ENCODE measurements at regions not wholly inside any gene's neighbourhood (a gene's known extent, or its start where the extent isn't known, plus 50 kb on each side); places are given as distances from the start of the nearest gene placed in this dataset.
A peak's percentile ranks its signal among the peaks of the same experiment; 100 is the strongest.

DNA sequence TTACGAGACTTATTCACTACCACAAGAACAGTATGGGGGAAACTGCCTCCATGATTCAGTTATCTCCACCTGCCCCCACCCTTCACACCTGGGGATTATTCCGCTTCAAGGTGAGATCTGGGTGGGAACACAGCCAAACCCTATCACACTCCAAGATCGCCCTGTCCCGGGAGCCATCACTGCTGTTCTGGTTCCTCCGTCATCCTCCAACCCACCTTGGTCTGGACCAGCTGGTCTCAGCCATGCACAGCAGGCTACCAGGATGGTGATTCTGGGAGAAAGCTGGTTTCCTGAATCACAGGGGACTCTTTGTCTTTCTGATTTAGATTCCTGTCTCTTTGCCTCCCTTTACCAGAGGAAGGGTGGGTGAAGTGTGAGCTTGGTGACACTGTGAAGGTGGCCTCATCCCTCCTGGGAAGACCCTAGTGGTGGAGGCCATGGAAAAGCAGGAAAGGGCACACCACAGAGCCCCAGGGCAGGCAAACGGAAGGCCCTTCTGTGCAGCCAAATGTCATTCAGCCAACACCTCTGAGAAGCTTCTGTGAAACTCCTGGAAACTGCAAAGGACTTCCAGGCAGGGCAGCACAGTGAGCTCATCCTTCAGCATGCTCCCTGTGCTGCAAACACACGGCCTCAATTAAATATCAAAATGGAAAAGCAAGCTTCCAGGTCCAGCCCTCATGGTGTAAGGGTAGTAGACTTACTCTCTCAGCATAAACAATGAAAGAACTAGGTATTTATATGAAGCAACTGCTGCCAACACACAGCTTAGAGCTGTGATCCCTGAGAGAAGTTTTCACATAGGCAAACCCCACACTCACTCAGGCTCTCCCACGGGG lies 169.8 kb downstream of the ANKRD60 start:
- no peak for DNase-seq

GRCh38 chr20:58056921-58057686 lies 171.3 kb downstream of the ANKRD60 start:
- DNase-seq, result no peak

GRCh38 chr20:58056021-58056591 lies 172.3 kb downstream of the ANKRD60 start:
- no peak for DNase-seq

DNA sequence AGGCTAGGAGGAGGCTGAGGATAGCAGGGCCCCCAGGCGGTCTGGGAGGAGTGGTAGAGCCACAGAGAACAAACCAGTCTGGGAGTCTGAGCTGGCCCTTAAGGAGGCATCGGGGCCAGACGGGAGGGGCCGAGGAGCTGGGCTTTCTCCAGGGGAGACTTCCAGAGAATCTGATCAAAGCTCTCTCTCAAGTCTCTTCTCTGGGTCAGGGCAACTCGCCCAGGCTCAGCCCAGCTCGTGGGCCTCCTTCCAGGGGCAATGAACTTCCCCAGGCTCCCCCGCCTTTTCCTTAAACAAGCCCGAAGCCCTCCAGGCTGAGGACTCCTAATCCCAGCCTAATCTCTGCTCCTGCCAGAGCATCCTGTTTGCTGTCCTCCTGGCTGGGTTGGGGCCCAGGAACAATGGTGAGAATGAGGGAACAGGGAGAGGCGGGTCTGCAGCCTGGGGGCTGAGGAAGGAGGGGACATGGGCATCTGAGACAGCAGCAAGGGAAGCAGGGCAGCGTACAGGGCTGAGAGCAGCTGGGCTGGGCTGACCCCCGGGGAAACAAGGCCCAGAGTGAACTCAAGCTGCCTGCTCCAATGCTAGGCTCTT lies 173.6 kb downstream of the ANKRD60 start:
- peak; percentile 86 for DNase-seq

DNA sequence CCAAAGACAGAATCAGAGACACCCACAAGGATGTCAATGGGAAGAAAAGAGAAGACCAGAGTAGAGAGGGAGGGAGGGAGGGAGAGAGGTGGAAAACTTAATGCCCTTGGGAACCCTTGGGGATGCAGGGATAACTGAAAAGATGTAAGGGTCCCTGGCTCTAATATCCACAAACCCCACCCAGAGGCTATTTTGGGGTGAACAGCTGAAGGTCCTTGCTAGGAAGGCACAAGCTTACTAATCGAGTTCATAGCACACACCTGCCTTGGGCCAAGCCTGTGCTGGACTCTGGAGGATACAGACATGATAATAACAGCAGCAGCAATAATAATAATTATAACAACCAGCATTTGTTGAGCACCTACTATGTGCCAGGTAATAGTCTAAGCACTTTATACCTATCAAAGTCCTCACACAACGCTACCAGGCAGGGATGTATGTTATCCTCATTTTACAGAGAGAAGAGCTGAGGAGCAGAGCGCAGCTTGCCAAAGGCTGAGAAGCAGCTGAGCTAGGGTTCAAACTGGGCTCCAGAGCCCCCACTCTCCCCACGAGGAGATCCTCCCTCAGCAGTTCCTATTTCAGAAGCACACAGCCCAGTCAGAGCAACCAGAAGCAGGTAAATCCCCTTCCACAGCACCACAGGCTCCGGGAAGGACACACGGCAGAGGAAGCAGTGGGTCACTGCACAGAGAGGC lies 174.2 kb downstream of the ANKRD60 start:
- no peak for DNase-seq

DNA sequence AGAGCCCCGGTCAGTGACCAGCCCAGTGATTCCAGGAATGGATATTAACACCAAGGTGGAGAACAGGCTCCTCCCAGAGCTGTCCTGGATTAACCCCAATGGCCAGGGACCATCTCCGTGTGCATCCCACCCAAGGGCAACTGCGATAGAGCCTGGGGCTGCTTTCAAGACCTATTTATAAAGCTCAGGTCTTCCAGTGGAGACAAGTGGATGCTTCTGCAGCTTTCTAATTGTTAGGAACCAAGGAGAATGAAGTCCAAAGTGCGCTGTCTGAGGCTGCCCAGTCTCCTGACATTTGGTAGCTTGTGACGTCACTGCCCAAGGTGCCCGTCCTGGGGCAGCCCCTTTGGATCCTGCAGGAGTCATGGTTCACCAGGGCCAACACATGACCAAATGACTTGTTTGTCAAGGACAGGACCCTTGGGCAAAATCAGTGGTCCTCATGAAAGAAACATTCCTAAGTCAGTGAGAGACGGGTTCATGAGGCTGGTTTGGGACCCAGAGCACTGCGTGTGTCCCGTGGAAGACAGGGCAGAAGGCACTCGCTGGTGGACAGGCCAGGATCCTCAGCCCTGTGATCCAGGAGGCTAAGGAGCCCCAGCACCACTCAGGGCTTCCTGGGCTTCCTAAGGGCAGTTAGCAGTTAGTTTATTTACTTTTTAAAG lies 174.9 kb downstream of the ANKRD60 start:
- DNase-seq, result no peak

DNA sequence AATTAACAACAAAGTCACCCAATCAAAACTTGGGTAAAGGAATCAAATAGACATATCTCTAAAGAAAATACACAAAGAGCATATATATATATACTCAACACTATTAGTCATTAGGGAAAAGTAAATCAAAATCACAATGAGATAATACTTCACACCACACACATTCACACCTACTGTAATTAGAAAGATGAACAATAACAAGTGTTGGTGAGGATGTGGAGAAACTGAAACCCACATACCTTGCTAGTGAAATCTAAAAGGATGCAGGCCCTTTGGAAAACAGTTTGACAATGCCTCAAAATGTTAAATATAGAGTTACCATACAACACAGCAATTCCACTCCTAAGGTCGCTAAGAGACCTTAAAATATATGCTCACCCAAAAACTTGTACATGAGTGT lies 177.1 kb downstream of the ANKRD60 start:
- no peak for DNase-seq

DNA sequence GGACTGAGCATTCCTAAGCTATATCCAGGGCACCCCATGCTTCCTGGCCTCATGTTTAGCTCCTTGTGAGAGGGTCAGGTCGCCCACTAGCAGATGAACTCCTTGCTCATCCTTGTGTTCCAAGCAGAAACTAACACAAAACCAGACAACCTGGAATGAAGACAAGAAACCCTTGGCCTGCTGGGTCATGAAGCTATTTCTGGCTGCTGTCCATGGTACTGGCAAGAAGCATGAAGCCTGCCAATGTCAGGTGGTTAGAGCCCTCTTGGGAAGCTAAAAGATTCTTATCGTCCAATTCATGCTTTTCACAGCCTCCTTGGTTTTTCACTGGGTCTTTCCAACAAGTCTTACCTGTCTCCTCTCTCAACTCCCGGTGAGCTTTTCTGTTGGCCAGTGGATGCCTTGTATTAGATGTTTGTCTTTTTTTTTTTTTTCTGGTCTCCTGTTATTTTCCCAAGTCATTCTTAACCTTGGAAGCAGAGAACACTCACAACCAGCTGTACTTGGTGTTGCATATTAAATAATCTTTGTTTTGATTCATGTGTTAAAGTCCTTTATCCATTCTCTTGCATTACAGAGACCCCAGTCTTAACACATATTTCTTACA lies 180.3 kb downstream of the ANKRD60 start:
- DNase-seq, result no peak

GRCh38 chr20:58046311-58046710 lies 182.1 kb downstream of the ANKRD60 start:
- DNase-seq, result no peak

GRCh38 chr20:58045579-58045978 lies 182.9 kb downstream of the ANKRD60 start:
- no peak for DNase-seq

DNA sequence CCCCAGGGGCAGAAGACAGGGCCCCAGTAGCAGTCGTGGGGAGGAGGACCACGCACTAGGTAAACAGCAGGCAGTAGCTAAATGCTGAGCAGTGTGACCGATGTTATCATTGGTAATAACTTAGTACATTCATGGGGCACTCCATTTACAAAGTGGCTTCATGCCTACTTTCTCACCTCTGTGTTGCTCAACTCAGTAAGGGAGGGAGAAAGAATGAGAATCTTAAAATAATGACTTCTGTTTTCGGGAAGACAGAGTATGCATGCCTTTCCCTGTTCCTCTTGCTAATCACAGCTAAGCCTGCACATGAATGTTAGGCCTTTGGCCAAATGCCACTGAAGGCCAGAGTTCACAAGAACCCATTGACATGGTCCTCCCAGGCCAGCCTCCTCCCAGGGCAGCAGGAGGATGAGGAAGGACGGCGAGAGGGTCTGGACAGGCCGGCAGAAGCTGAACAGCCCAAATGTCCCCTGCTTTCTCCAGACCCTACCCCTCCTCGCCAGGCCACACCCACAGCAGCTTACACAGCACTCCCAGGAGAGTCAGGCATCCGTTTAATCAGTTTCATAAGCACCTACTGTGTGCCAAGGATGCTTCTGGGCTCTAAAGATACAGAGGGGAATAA lies 183.4 kb downstream of the ANKRD60 start:
- no peak for DNase-seq

GRCh38 chr20:58044286-58044685 lies 184.2 kb downstream of the ANKRD60 start:
- no peak for DNase-seq

DNA sequence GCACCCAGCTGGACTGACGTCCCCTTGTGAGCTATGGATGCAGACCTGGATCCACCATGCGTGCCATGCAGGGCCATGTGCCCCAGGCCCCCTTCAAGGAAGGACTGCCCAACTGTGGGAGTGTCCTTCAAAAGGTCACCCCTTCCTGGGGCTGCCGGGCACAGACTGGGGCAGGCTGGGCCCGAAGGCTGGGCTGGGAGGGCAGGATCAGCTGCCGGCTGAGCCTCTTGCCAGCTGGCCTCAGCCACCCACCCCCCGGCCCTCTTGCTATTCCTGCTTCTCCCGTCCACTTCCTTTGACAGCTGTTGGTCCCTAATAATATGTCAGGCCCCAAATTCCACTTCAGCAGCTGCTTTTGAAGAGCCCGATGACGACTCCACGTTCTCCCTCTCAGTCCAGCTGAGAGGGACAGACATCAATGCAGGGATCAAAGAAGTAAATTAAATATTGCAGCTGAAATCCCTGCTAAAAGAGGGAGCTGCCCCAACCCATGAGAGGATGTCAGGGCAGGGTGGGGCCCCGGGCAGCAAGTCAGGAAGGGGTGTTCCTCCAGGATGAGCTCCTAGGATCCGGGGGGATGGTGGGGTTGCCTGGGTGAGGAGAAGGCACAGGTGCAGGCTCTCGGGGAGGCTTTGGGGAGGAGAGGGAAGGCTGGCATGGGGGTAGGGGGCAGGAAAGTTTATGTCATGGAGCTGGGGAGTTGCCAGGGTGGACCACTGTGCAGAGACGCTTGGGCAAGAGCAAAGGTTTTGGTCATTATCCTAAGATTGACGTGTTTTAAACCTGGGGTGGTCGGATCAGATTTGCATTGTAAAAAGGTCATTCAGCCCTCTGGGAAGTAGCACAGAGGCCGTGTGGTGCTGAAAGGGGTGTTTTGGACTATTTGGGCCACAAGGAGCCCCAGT lies 185.0 kb downstream of the ANKRD60 start:
- DNase-seq, result no peak

- no peak for DNase-seq
These were observed 185.9 kb downstream of the ANKRD60 start for GRCh38 chr20:58042591-58042990.

GRCh38 chr20:58040447-58041290 lies 187.8 kb downstream of the ANKRD60 start:
- DNase-seq, result no peak

DNA sequence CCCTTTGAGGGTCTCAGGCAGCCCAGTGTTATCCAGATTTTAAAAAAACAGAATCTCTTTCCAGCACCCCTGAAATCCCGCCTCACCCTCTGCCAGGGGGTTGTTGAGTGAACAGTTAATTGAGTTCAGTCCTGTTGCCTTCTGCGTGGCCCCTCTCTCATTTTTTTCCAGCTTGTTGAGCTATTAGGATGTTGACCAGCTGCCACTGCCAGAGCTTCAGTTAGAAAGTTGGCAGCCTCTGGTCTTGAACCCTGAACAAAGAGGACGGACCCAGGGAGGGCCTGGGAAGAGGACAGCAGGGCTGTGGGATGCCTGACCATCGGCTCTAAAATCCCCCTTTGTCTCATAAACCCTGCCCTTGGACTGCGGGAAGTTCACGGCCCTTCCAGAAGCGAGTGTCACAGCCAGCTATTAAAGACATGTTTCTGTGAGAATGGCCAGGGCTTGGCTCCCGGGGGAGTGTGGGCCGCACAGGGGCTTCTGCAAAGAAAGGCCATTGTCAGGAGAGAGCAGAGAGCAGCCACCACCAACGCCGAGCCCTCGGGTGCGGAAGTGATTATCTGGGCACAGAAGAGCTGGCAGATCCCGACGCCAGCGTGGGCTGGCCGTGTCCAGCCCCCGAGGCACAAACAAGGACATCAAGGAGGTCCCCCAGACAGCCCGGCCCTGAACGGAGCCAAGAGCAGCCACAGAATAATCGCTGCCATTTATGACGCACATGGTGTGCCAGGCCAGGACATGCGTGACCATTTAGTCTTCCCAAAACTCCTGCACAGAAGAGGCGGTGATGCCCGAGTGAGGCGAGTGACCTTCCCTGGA lies 189.0 kb downstream of the ANKRD60 start:
- DNase-seq, result no peak

- no peak for DNase-seq
These were observed 190.3 kb downstream of the ANKRD60 start for GRCh38 chr20:58038123-58038654.

- DNase-seq, result no peak
These were observed 190.8 kb downstream of the ANKRD60 start for GRCh38 chr20:58037631-58038030.
